Sigmoid colon (tissue), 4 donors: ENCODE measurements at regions not wholly inside any gene's neighbourhood (a gene's known extent, or its start where the extent isn't known, plus 50 kb on each side); places are given as distances from the start of the nearest gene placed in this dataset.

Experiments used
- EP300 ChIP-seq, 4 donors: sonication (generic); formaldehyde crosslinking; IDR thresholded peaks; one replicate each; pipeline ENCODE4 v1.6.1; 2017; ENCODE audit warnings: antibody characterized with exemption in 4 of 4
- POLR2A ChIP-seq, 2 donors: fragments of 450-650 bp; IDR thresholded peaks; one replicate each; pipeline ENCODE4 v1.6.1; 2016; ENCODE audit warnings: antibody characterized with exemption in 2 of 2, mild to moderate bottlenecking in 2 of 2, moderate library complexity in 2 of 2
- POLR2AphosphoS5 ChIP-seq, 4 donors: sonication (generic); formaldehyde crosslinking; IDR thresholded peaks; one replicate each; pipeline ENCODE4 v1.6.1; 2017; ENCODE audit warnings: antibody characterized with exemption in 4 of 4
- TF ChIP-seq, protein P1 (sequence below), 4 experiments: fragments of 450-650 bp in 3 of 4; fragments of 200-600 bp in 1 of 4; IDR thresholded peaks; one replicate each; pipeline ENCODE4 v1.5.1; 2016 to 2019; ENCODE audit warnings: antibody characterized with exemption in 4 of 4, mild to moderate bottlenecking in 3 of 4, moderate library complexity in 2 of 4

DNA sequence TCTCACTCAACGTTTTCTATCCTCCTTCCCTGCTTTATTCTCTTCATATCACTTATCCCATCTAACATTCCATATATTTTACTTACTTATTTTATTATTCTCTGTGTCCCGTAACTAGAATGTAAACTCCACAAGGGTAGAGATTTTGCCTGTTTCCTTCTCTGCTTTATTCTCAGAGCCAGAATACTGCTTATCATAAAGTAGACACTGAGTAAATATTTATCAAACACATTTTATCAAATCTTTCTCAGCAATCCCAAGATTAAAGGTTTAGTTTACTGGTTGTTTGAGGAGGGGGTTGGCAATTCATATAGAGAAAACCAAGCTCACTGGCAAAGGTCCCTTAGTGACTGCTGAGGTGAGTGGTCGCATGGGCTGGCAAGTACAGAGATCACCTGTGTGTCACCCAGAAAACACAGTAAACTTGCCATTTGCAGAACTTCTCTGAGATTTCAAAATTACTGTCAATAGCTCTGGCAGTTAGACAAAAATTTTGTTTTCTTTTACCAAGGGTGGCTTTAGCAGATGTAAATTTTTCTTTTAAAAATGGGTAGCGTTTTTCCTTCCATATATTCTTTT lies 662.4 kb downstream of the UTRN start:
- TF ChIP-seq EP300 (IDR thresholded peaks at IDR 0.05) (no peak), POLR2A (IDR thresholded peaks at IDR 0.05) (no peak), POLR2AphosphoS5 (IDR thresholded peaks at IDR 0.05) (no peak)
- TF ChIP-seq, protein P1, sequence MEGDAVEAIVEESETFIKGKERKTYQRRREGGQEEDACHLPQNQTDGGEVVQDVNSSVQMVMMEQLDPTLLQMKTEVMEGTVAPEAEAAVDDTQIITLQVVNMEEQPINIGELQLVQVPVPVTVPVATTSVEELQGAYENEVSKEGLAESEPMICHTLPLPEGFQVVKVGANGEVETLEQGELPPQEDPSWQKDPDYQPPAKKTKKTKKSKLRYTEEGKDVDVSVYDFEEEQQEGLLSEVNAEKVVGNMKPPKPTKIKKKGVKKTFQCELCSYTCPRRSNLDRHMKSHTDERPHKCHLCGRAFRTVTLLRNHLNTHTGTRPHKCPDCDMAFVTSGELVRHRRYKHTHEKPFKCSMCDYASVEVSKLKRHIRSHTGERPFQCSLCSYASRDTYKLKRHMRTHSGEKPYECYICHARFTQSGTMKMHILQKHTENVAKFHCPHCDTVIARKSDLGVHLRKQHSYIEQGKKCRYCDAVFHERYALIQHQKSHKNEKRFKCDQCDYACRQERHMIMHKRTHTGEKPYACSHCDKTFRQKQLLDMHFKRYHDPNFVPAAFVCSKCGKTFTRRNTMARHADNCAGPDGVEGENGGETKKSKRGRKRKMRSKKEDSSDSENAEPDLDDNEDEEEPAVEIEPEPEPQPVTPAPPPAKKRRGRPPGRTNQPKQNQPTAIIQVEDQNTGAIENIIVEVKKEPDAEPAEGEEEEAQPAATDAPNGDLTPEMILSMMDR (IDR thresholded peaks at IDR 0.05), result no peak
